ENCODE measurements at regions not wholly inside any gene's neighbourhood (a gene's known extent, or its start where the extent isn't known, plus 50 kb on each side); places are given as distances from the start of the nearest gene placed in this dataset.
"Not testable (repeated sequence)": the region's sequence is repeated elsewhere in the genome, so short reads cannot be mapped to it uniquely, and the experiment has no call there.

GRCh38 chr10:83551190-83551589, 588.1 kb upstream of the GHITM start:
- TF ChIP-seq CTCF, EP300, POLR2A (IDR thresholded peaks at IDR 0.05): not testable (repeated sequence)
